Activated gamma-delta T cell treated with Interleukin-2 at 50 U/mL for 16 hours (primary cell): ENCODE measurements at regions not wholly inside any gene's neighbourhood (a gene's known extent, or its start where the extent isn't known, plus 50 kb on each side); places are given as distances from the start of the nearest gene placed in this dataset.

ENCODE experiments used
- DNase-seq: peaks from one replicate; pipeline ENCODE4 v3.0.0-alpha.2; 2020

- no peak for DNase-seq
Observed at GRCh38 chr10:47169581-47169980, 130.4 kb upstream of the GDF10 start.

- no peak for DNase-seq
Observed at GRCh38 chr10:47173929-47174442, 126.0 kb upstream of the GDF10 start.

- DNase-seq, result no peak
Observed at GRCh38 chr10:47175181-47176123, 124.5 kb upstream of the GDF10 start.

- DNase-seq, result no peak
Observed at GRCh38 chr10:47176206-47176902, 123.6 kb upstream of the GDF10 start.

GRCh38 chr10:47176903-47177868 is 122.8 kb upstream of the GDF10 start:
- DNase-seq, result no peak

GRCh38 chr10:47178537-47179290 is 121.3 kb upstream of the GDF10 start:
- DNase-seq, result no peak

GRCh38 chr10:47179291-47179647 is 120.7 kb upstream of the GDF10 start:
- DNase-seq, result no peak

GRCh38 chr10:47181052-47181849 is 118.7 kb upstream of the GDF10 start:
- no peak for DNase-seq

- DNase-seq, result no peak
Observed at GRCh38 chr10:47182934-47183703, 116.9 kb upstream of the GDF10 start.

GRCh38 chr10:47183704-47184041 is 116.3 kb upstream of the GDF10 start:
- no peak for DNase-seq

- DNase-seq, result no peak
Observed at GRCh38 chr10:47184273-47184672, 115.7 kb upstream of the GDF10 start.

- no peak for DNase-seq
Observed at GRCh38 chr10:47184724-47185330, 115.2 kb upstream of the GDF10 start.

GRCh38 chr10:47186941-47187340 is 113.1 kb upstream of the GDF10 start:
- DNase-seq, result no peak

- no peak for DNase-seq
Observed at GRCh38 chr10:47187592-47187991, 112.4 kb upstream of the GDF10 start.

- DNase-seq, result no peak
Observed at GRCh38 chr10:47188156-47188555, 111.8 kb upstream of the GDF10 start.

- no peak for DNase-seq
Observed at GRCh38 chr10:47189802-47190201, 110.2 kb upstream of the GDF10 start.

GRCh38 chr10:47190301-47190700 is 109.7 kb upstream of the GDF10 start:
- no peak for DNase-seq

GRCh38 chr10:47190802-47191450 is 109.1 kb upstream of the GDF10 start:
- DNase-seq, result no peak

GRCh38 chr10:47192273-47192672 is 107.7 kb upstream of the GDF10 start:
- DNase-seq, result no peak
